ENCODE measurements at regions not wholly inside any gene's neighbourhood (a gene's known extent, or its start where the extent isn't known, plus 50 kb on each side); places are given as distances from the start of the nearest gene placed in this dataset.
"Not testable (repeated sequence)": the region's sequence is repeated elsewhere in the genome, so short reads cannot be mapped to it uniquely, and the experiment has no call there.

GRCh38 chr7:91789086-91789485, 91.4 kb downstream of the MTERF1 start:
- DNase-seq (ENCODE audit: low read depth), result no peak
- H3K4me3 ChIP-seq (ENCODE audit: low read depth, low read length), result no peak overlapping the region
- TF ChIP-seq, protein P1, sequence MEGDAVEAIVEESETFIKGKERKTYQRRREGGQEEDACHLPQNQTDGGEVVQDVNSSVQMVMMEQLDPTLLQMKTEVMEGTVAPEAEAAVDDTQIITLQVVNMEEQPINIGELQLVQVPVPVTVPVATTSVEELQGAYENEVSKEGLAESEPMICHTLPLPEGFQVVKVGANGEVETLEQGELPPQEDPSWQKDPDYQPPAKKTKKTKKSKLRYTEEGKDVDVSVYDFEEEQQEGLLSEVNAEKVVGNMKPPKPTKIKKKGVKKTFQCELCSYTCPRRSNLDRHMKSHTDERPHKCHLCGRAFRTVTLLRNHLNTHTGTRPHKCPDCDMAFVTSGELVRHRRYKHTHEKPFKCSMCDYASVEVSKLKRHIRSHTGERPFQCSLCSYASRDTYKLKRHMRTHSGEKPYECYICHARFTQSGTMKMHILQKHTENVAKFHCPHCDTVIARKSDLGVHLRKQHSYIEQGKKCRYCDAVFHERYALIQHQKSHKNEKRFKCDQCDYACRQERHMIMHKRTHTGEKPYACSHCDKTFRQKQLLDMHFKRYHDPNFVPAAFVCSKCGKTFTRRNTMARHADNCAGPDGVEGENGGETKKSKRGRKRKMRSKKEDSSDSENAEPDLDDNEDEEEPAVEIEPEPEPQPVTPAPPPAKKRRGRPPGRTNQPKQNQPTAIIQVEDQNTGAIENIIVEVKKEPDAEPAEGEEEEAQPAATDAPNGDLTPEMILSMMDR (IDR thresholded peaks at IDR 0.05; ENCODE audit: control insufficient read depth, extremely low read depth, insufficient read depth), result no peak

DNA sequence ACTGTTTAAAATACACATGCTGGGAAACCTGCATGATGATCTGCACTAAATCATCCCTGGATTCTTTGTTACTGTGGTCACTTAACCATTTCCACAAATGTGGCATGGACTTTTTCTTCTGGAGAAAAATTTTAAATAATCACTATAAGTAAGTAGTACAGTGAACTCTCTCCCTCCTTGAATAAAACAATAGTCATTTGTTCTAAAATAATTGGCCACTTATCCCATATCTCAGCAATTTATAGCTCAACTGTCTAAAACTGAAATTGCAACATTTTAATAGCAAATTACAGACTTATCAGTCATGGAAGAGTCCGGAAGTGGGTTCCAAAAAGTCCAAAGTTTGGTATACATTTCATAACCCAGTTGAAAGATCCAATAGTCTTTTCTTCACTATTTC, 90.9 kb downstream of the MTERF1 start:
- H3K4me3 ChIP-seq (ENCODE audit: low read depth, low read length), result no peak overlapping the region
- TF ChIP-seq, protein P1 (IDR thresholded peaks at IDR 0.05; ENCODE audit: control insufficient read depth, extremely low read depth, insufficient read depth), result no peak
- no peak for DNase-seq (ENCODE audit: low read depth)

DNA sequence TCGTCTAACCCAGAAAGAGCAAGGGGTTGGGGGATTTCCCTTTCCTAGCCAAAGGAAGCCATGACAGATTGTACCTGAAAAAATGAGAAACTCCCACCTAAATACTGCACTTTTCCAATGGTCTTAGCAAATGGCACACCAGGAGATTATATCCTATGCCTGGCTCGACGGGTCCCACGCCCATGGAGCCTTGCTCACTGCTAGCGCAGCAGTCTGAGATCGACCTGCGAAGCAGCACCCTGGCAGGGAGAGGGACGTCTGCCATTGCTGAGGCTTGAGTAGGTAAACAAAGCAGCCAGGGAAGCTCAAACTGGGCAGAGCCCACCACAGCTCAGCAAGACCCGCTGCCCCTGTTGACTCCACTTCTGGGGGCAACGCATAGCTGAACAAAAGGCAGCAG, 89.9 kb downstream of the MTERF1 start:
- not testable (repeated sequence) for DNase-seq (ENCODE audit: low read depth); H3K4me3 ChIP-seq (ENCODE audit: low read depth, low read length)

GRCh38 chr7:91796122-91796521, 84.4 kb downstream of the MTERF1 start:
- TF ChIP-seq, protein P1 (IDR thresholded peaks at IDR 0.05; ENCODE audit: control insufficient read depth, extremely low read depth, insufficient read depth), result no peak
- no peak for DNase-seq (ENCODE audit: low read depth)
- H3K4me3 ChIP-seq (ENCODE audit: low read depth, low read length), result no peak overlapping the region

DNA sequence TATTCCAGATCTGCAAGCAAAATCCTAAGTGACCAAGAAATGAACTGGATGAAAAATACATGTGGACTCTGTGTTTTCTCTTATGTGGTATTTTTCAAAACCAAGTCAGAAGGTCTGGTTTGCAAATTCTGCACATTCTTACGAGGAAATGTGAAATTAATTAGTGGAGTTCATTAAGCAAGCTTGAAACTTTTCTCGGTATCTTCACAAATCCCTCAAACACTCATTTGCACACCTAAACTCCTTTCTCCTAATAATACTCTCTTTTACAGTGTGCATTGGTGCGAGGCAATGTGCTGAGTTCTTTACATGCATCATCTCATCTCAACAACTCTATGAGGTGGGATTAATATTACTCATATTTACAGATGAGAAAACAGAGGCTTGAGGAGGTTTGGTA, 82.1 kb downstream of the MTERF1 start:
- H3K4me3 ChIP-seq (ENCODE audit: low read depth, low read length), result no peak overlapping the region
- no peak for DNase-seq (ENCODE audit: low read depth)
- TF ChIP-seq, protein P1 (IDR thresholded peaks at IDR 0.05; ENCODE audit: control insufficient read depth, extremely low read depth, insufficient read depth), result no peak

DNA sequence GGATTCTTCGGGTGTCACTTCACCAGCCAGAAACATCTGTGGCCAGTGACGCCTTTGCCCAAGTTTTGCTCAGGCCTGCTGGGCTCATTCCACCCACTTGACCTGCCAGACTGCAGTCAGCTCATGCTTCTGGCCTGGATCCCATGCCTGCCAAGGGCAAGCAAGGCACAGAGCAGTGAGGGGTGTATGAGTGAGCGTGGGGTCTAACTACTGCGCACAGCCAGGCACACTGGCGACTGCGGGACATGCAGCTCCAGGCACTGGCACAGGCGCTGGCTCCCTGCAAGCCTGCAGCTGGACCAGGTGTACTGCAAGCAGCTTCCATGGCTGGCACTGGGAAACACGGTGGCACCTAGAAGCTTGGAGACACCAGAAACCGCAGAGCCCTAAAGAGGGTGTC, 80.1 kb downstream of the MTERF1 start:
- H3K4me3 ChIP-seq (ENCODE audit: low read depth, low read length), result no peak overlapping the region
- no peak for DNase-seq (ENCODE audit: low read depth)
- TF ChIP-seq, protein P1 (IDR thresholded peaks at IDR 0.05; ENCODE audit: control insufficient read depth, extremely low read depth, insufficient read depth), result no peak

GRCh38 chr7:91801331-91801983, 79.0 kb downstream of the MTERF1 start:
- TF ChIP-seq, protein P1 (IDR thresholded peaks at IDR 0.05; ENCODE audit: control insufficient read depth, extremely low read depth, insufficient read depth), result no peak
- DNase-seq (ENCODE audit: low read depth), result no peak
- H3K4me3 ChIP-seq (ENCODE audit: low read depth, low read length), result no peak overlapping the region

Measured in LNCaP clone FGC (cell line).